Neural cell (in vitro differentiated cells): ENCODE measurements at regions not wholly inside any gene's neighbourhood (a gene's known extent, or its start where the extent isn't known, plus 50 kb on each side); places are given as distances from the start of the nearest gene placed in this dataset.

Source experiments
- EZH2 ChIP-seq: fragments of 200-600, 300-800 bp; shearing (Covaris generic), sonication (generic); IDR thresholded peaks from 2 replicates; pipeline ENCODE4 v1.6.1; 2014; ENCODE audit warnings: antibody characterized with exemption, low read length, borderline replicate concordance, mild to moderate bottlenecking; ENCODE audit not compliant: insufficient read depth, poor library complexity, severe bottlenecking
- MXI1 ChIP-seq: fragments of 450-650 bp; conservative IDR thresholded peaks from 2 replicates; pipeline ENCODE4 v1.6.1; 2014; ENCODE audit warnings: antibody characterized with exemption, mild to moderate bottlenecking; ENCODE audit not compliant: poor library complexity, severe bottlenecking
- POLR2AphosphoS5 ChIP-seq: IDR thresholded peaks from 2 replicates; pipeline ENCODE4 v1.6.1; 2012
- TAF1 ChIP-seq: IDR thresholded peaks from 2 replicates; pipeline ENCODE4 v1.6.1; 2012; ENCODE audit warnings: low read depth

- TF ChIP-seq POLR2AphosphoS5, result no peak
- TF ChIP-seq EZH2, result no peak
- TF ChIP-seq MXI1, result no peak
- TF ChIP-seq TAF1, result no peak
Measured at GRCh38 chr21:38072489-38072888, 156.2 kb upstream of the KCNJ6 start.
